AG09309 (cell line): ENCODE measurements at regions not wholly inside any gene's neighbourhood (a gene's known extent, or its start where the extent isn't known, plus 50 kb on each side); places are given as distances from the start of the nearest gene placed in this dataset.

ENCODE experiments used
- DNase-seq: peaks from one replicate; pipeline ENCODE4 v3.0.0-alpha.2; 2010; ENCODE audit warnings: low read depth
- H3K4me3 ChIP-seq: 2 replicates; pipeline ENCODE4 v1.5.1; 2011; ENCODE audit warnings: mild to moderate bottlenecking, low read depth, low read length, moderate library complexity; ENCODE audit not compliant: control insufficient read depth
- CTCF ChIP-seq: IDR thresholded peaks from 2 replicates; pipeline ENCODE4 v1.5.1; 2011; ENCODE audit warnings: mild to moderate bottlenecking, low read depth, low read length, inconsistent platforms; ENCODE audit not compliant: insufficient read depth, control insufficient read depth; ENCODE audit errors: missing control alignments

DNA sequence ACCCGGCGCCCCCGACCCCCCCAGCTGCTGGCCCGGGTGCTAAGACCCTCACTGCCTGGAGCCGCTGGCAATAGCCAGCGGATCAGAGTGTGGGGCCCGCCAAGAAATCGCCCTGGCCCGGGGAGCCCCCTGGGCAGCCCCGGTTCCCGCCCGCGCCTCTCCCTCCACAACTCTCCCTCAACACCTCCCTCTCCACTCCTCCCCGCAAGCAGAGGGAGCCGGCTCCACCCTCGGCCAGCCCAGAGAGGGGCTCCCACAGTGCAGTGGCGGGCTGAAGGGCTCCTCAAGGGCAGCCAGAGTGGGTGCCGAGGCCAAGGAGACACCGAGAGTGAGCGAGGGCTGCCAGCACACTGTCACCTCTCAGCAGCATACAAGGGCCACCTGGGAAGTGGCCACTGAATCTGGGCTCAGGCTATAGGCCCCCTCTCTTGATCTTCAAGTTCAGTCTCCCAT, 385.5 kb downstream of the SEC14L1 start:
- no peak for TF ChIP-seq CTCF
- no peak for DNase-seq
- H3K4me3 ChIP-seq: no peak overlapping the region

- DNase-seq: no peak
- no peak overlapping the region for H3K4me3 ChIP-seq
- TF ChIP-seq CTCF: no peak
Observed at GRCh38 chr17:77526728-77527350, 386.1 kb downstream of the SEC14L1 start.

- no peak overlapping the region for H3K4me3 ChIP-seq
- TF ChIP-seq CTCF: no peak
- DNase-seq: no peak
Observed at GRCh38 chr17:77527409-77527808, 386.6 kb downstream of the SEC14L1 start.

GRCh38 chr17:77527836-77528505, 387.2 kb downstream of the SEC14L1 start:
- DNase-seq: no peak
- no peak for TF ChIP-seq CTCF
- H3K4me3 ChIP-seq: peak overlapping the region; percentile 33; the same call in 1 of the 2 replicates

GRCh38 chr17:77528516-77529327, 388.0 kb downstream of the SEC14L1 start:
- no peak for DNase-seq
- peak overlapping the region; percentile 33 for H3K4me3 ChIP-seq
- no peak for TF ChIP-seq CTCF

GRCh38 chr17:77529328-77529650, 388.5 kb downstream of the SEC14L1 start:
- TF ChIP-seq CTCF: no peak
- DNase-seq: no peak
- H3K4me3 ChIP-seq: no peak overlapping the region
